AG20443 (cell line): ENCODE measurements at regions not wholly inside any gene's neighbourhood (a gene's known extent, or its start where the extent isn't known, plus 50 kb on each side); places are given as distances from the start of the nearest gene placed in this dataset.
"Not testable (repeated sequence)": the region's sequence is repeated elsewhere in the genome, so short reads cannot be mapped to it uniquely, and the experiment has no call there.

Source experiments
- DNase-seq: peaks from one replicate; pipeline ENCODE4 v3.0.0; 2012; ENCODE audit warnings: low spot score, mixed read lengths

DNA sequence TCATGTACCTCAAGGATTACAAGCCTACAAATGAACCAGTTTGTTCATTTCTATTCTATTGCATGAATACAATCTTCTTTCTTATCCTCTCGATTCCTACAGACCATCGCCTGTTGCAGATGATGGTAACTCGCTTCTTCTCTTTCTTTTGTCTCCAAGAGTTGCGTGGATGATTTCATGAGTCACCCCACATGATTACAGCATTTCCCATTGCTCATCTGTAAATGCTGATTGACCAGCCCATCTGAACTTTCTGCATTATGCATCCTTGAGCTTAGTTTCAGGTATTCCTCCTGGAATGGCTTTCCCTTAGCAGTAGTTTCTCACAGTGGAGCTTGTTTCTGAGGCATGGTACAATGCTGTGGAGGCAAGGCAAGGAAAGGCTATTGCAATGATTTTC, 109.6 kb upstream of the TOPAZ1 start:
- DNase-seq, result no peak

DNA sequence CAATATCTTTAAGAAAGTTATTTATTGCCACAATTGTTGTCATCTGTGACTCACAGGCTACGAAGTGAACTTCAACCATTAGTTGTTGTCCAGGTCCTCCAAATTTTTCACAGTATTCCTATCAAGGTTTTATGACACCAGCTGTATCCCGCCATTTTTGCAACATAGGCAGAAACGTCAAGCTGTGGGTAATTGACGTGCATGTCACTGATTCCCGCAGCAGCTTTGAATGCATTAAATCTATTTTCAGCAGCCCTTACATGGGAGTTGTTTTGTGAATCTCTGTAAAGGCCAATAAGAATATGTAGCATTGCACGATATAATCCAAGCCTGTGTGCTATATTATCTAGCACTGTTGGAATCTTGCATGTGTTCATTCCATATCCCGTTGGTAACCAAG, 109.1 kb upstream of the TOPAZ1 start:
- no peak for DNase-seq

DNA sequence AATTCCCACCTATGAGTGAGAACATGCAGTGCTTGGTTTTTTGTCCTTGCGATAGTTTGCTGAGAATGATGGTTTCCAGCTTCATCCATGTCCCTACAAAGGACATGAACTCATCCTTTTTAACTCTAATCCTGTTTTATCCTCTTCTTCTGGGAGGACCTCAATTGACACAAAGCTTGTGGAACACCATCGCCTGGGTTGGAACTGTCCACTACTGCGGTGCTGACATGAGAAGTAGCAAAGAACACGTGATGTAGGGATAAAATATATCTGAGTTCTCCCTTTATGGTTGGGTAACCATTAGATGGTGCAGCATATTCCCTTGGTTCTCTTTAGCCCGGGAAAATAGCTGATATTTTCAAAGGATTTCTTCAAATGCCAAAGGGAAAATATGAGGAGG, 105.3 kb upstream of the TOPAZ1 start:
- no peak for DNase-seq

DNA sequence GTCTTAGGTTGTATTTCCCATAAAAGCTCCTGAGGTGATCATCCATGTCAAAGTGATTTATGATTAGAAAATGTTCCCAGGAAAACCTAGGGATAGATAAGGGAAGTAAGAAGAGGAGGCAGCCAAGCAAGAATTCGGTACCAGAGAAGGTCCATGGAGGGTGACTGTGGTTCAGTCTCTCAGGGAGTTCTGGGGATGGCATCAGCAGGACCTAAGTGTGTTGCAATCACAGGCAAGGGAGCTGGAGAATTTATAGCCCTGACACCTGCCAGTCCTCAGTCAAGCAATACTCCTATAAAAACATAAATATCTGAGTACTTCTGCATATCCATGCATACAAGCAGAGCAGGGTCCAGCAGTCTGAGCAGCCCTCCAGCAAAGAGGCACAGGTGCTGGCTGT, 95.6 kb upstream of the TOPAZ1 start:
- no peak for DNase-seq

DNA sequence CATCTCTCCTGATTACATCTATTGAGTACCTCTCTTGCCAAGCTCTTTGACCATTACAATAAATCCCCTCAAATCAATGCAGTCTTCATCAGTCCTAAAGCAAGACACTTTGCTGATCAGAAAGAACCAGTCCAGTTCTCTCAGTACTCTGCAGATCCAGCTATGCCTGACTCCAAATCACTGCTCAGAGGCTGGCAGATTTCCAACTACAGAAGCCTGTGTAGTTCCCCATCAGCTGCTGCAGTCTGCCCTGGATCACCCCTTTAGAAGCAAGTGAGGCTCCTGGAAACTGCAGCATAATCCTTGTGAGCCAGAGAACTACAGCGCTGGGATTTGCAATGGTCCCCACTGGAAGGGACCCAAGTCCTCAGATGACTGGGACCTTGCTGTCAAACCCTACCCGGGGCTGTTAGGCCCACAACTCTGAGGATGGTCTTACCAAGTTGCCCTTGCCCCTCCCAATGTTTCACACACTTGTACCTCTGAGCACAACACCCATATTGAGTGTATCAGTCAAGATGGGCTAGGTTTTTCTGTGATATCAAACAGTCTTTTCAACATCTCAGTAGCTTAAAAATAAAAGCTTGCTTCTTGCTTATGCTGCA, 81.9 kb upstream of the TOPAZ1 start:
- DNase-seq, result no peak

DNA sequence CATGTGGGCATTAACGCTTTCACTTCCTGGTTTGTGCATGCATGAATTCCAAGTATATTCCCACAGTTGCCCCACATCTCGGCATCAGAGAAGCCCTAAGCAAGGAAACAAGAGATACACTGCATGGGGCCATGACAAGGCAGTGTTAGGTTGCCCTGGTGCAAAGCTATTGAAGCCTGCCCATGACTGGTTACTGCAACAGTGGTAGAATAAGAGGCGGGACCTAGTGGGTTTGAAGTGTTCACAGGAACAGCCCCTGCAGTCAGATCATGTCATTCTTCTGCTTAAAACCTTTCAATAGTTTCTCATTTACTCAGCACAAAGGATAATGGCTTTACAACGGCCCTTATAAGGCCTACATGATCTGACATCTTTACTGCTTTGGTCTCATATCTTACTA, 80.9 kb upstream of the TOPAZ1 start:
- no peak for DNase-seq

DNA sequence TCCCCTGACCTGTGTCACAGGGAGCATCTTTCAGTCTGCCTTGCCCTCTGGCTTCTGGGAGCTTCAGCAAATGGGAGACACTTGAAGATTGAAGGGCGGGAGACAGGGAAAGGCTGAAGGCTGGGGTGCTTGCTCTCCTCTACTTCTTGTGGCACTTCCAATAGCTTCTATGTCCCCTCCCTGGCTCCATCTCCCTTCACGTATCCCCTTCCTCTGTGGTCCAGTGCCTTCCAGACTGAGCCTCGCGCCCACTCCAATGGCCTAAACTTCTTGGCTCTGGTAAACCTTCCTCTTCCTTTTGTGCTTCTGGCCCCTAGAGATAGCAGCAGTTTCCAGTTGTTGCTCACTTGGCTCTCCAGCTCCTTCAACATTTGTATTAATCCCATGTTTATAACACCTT, 69.8 kb upstream of the TOPAZ1 start:
- DNase-seq, result no peak

DNA sequence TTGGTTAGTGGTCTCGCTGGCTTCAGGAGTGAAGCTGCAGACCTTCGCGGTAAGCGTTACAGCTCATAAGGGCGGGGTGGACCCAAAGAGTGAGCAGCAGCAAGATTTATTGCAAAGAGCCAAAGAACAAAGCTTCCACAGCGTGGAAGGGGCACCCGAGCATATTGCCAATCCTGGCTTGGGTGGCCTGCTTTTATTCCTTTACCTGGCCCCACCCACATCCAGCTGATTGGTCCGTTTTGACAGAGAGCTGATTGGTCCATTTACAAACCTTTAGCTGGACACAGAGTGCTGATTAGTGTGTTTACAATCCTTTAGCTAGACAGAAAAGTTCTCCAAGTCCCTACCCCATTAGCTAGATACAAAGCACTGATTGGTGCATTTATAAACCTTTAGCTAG, 69.0 kb upstream of the TOPAZ1 start:
- DNase-seq, result not testable (repeated sequence)

DNA sequence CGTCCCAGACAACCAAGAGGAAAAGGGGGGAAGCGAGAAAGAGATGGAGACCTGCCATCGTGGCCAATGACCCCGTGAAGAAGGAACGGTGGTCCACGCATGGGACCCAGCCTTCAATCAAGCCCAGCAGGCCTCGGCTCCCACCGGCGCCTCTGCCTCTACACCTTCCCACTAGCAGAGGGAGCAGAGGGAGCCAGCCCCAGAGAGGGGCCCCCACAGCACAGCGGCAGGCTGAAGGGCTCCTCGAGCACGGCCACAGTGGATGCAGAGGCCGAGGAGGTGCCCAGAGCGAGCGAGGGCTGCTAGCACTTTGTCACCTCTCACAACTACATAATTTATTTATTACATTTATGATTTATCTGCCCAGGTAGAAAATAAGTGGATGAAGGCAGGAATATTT, 68.4 kb upstream of the TOPAZ1 start:
- no peak for DNase-seq

DNA sequence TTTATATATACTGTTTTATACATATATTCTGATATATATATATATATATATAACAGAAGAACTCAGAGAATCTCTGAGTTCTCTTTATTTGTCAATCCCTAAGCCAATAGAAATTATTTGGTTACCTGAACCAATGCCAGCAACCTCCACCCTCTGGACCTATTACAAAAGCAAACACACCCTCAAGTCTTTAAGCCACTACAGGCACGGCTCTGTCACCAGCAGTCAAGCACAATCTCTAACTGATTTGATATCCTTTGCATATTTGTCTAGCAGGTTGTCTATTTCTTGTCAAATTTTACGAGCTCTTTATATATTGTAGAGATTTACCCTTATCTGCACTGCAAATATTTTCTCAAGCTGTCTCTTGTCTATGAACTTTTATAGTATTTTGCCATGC, 66.6 kb upstream of the TOPAZ1 start:
- no peak for DNase-seq

DNA sequence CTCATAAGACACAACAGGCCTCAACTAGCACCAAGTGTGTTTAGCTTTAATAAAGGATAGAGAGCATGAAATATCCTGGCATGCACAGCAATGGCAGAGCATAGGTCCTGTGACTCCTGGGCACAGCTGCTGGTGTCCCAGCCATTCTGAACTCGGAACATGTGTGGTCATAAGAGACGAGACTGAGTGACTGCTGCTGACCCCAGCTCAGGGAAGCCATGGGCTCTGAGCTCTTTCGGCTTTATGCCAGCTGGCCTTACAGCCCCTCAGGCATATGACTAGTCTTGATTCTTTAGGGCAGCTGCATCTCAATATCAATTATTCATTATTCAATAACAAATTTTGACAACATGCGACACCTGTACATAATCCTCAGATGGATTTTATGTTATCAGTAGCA, 62.4 kb upstream of the TOPAZ1 start:
- no peak for DNase-seq

DNA sequence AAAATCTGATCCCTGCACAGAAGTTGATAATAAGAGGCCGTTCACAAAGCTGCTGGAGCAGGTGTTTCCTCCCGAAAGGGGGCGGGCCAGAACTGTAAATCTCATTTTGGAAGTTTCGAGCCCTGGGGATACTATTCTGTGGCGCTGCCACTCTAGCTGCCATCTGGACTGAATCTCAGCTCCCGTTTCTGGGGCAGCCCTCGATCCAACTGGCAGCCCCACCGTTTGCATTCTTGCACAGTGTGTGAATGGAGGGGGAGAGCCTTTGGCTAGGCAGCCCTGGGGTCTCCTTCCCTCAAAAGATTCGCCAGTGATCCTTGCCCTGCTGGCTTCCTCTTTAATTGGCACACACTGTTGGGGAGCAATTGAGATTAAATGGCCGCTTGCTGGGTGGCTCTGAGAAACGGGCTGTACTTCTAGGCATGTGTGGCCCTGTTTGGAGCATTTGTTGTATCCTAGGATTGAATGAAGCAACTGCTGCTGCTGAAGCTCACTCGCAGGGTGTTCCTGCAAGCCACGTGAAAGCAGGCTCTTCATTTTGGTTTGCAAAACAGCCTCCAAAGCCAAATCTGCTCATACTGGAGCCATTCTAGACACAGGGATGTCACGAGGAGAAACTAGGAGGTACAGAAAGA, 57.2 kb upstream of the TOPAZ1 start:
- no peak for DNase-seq

DNA sequence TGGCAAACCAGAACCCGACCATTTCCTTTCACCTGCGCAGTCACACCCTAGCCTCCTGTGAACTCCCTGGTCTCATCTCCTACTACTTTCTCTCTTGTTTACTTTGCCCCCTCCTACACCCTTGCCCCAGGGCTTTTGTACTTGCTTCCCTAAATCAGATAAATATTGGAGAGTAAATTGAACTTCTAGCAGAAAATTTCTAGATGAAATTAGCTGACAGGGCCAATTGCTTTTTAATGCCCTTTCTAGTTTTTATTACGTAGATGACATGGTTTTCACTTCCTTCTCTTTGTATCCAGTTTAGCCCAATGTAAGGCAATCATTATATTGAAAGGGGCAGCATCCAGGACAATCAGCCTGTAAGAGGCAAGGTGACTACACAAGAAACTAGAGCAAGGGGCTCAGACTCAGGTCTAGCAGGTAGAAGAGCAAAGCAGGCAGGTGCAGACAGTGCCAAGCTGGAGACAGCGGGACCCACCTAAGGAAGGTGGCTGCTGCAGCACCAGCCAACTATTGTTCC, 56.2 kb upstream of the TOPAZ1 start:
- DNase-seq, result no peak

DNA sequence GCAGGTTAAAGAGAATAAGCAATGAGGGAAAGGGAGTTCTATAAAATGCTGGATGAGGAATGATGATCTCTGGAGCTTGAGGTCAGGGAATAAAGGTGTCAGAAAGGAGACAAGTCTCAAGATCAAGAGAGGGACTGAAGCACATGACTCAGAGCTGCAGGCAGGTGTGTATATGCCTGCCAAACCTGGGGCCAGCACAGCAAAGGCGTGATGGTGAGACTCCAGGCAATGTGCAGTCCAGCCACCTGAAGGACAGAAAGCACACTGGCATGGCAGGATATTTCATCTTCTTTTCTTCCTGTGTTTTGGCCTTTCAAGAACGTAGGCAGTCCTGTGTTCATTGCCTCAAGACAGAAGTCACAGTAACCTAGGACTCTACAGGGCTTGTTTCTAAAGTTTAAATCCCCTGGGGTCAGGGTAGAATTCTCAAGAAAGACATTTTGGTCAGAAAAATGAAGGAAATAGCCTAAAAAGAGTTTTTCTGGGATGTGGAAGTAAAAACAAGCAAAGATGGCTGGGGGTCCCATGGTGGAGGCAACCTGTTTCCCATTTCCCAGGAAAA, 55.5 kb upstream of the TOPAZ1 start:
- no peak for DNase-seq

DNA sequence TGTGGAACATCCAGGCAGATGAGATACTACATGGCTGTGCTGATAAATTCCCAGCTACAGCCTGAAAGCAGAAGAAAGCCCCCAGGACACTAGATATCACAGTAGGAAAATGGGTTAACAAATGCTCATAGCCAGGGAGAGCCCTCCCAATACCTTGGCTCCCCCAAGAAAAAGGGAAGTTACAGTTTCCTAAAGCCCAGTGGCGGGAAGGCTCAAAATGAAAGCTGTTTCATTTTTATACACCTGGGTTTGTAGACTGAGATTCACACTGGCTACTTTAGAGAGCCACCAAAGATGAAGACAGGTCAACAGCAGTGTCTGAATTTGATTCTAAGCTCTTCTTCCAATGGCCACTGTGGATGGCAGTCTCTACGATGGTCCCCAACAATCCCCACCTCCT, 55.0 kb upstream of the TOPAZ1 start:
- no peak for DNase-seq
